Neural progenitor cell (in vitro differentiated cells): ENCODE measurements at regions not wholly inside any gene's neighbourhood (a gene's known extent, or its start where the extent isn't known, plus 50 kb on each side); places are given as distances from the start of the nearest gene placed in this dataset.

ENCODE experiments used
- DNase-seq: peaks from one replicate; pipeline ENCODE4 v3.0.0-alpha.2; 2016; ENCODE audit warnings: low spot score
- H2AFZ ChIP-seq: fragments of 200-600 bp; sonication (generic); replicated peaks from 2 replicates; pipeline ENCODE4 v1.6.1; 2016; ENCODE audit warnings: antibody characterized with exemption
- H3F3A ChIP-seq: fragments of 200-600 bp; sonication (generic); 2 replicates; pipeline ENCODE4 v1.6.1; 2016; ENCODE audit warnings: antibody characterized with exemption, low read depth
- H3K27ac ChIP-seq: fragments of 200-600 bp; sonication (generic); 2 replicates; pipeline ENCODE4 v1.5.1; 2016; ENCODE audit warnings: mild to moderate bottlenecking
- H3K27me3 ChIP-seq: fragments of 200-600 bp; sonication (generic); 2 replicates; pipeline ENCODE4 v1.6.1; 2016; ENCODE audit warnings: mild to moderate bottlenecking, moderate library complexity
- H3K36me3 ChIP-seq: fragments of 200-600 bp; sonication (generic); 2 replicates; pipeline ENCODE4 v1.5.1; 2016
- H3K4me1 ChIP-seq: fragments of 200-600 bp; sonication (generic); 2 replicates; pipeline ENCODE4 v1.6.1; 2016; ENCODE audit warnings: mixed run types
- H3K4me2 ChIP-seq: fragments of 200-600 bp; sonication (generic); 2 replicates; pipeline ENCODE4 v1.6.1; 2016
- H3K4me3 ChIP-seq: fragments of 200-600 bp; sonication (generic); 2 replicates; pipeline ENCODE4 v1.5.1; 2016
- H3K79me2 ChIP-seq: fragments of 200-600 bp; sonication (generic); 2 replicates; pipeline ENCODE4 v1.6.1; 2016; ENCODE audit warnings: low read depth
- H3K9ac ChIP-seq: fragments of 200-600 bp; sonication (generic); 2 replicates; pipeline ENCODE4 v1.6.1; 2016
- H3K9me3 ChIP-seq: fragments of 200-600 bp; sonication (generic); 2 replicates; pipeline ENCODE4 v1.5.1; 2016; ENCODE audit warnings: low read depth
- H4K20me1 ChIP-seq: fragments of 200-600 bp; sonication (generic); 2 replicates; pipeline ENCODE4 v1.6.1; 2016; ENCODE audit warnings: low read depth
- H3K27ac Mint-ChIP-seq: 3 replicates; pipeline ENCODE4 v1.8.0; 2021; ENCODE audit warnings: mixed read lengths
- H3K27me3 Mint-ChIP-seq: 2 replicates; pipeline ENCODE4 v1.8.0; 2022; ENCODE audit warnings: low read depth, mild to moderate bottlenecking, inconsistent platforms, moderate library complexity, mixed read lengths; ENCODE audit not compliant: insufficient read depth
- H3K36me3 Mint-ChIP-seq: 3 replicates; pipeline ENCODE4 v1.8.0; 2021; ENCODE audit warnings: mixed read lengths
- H3K4me1 Mint-ChIP-seq: 3 replicates; pipeline ENCODE4 v1.8.0; 2021; ENCODE audit warnings: mixed read lengths
- H3K4me3 Mint-ChIP-seq: 3 replicates; pipeline ENCODE4 v1.8.0; 2021; ENCODE audit warnings: mild to moderate bottlenecking, moderate library complexity, mixed read lengths
- H3K9me3 Mint-ChIP-seq: 3 replicates; pipeline ENCODE4 v1.8.0; 2020; ENCODE audit warnings: mixed read lengths
- CTCF ChIP-seq: fragments of 200-600 bp; sonication (generic); IDR thresholded peaks from 2 replicates; pipeline ENCODE4 v1.5.1; 2017; ENCODE audit warnings: antibody characterized with exemption, mild to moderate bottlenecking
- EZH2 ChIP-seq: fragments of 200-600 bp; sonication (generic); IDR thresholded peaks from 2 replicates; pipeline ENCODE4 v1.6.1; 2017; ENCODE audit warnings: antibody characterized with exemption, mild to moderate bottlenecking, moderate library complexity
- EZH2phosphoT487 ChIP-seq: fragments of 200-600 bp; sonication (generic); IDR thresholded peaks from 2 replicates; pipeline ENCODE4 v1.6.1; 2017; ENCODE audit warnings: antibody characterized with exemption

DNA sequence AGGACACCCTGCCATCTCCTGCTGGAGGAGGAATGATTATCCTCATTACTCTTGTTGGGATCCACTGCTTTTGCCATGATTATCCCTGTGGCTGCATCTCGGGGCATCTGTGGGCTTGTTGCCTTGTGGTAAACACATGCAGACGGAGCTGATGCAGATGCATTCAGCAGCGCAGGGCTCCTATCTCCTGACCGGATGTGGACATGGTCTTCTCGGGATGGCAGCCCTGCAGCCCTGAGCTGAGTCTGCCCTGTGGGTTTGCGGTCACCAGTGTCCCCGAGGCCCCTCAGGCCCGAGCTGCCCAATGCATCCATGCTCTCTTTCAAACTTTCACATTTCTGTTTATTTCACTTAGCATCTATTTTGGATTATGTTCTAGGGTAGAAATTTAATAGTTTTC lies 250.4 kb upstream of the IRX1 start:
- H3K36me3 ChIP-seq = no peaks in the 10 kb centered on the region
- H3K4me1 Mint-ChIP-seq = peaks cover 6% of the 10 kb centered on the region
- H3K27me3 ChIP-seq = no peaks in the 10 kb centered on the region
- no peaks in the 10 kb centered on the region for H3K9me3 ChIP-seq
- H3K36me3 Mint-ChIP-seq = no peaks in the 10 kb centered on the region
- TF ChIP-seq CTCF = no peak
- no peak for TF ChIP-seq EZH2phosphoT487
- TF ChIP-seq EZH2 = no peak
- no peak overlapping the region for H3K4me3 Mint-ChIP-seq
- H3K4me1 ChIP-seq = no peaks in the 10 kb centered on the region
- no peak for DNase-seq
- H3K79me2 ChIP-seq = no peaks in the 10 kb centered on the region
- no peak overlapping the region for H3K9ac ChIP-seq
- no peaks in the 10 kb centered on the region for H3F3A ChIP-seq
- peaks cover 17% of the 10 kb centered on the region for H3K27me3 Mint-ChIP-seq
- H2AFZ ChIP-seq = no peak overlapping the region
- no peaks in the 10 kb centered on the region for H4K20me1 ChIP-seq
- H3K27ac Mint-ChIP-seq = no peak overlapping the region
- no peak overlapping the region for H3K4me2 ChIP-seq
- no peaks in the 10 kb centered on the region for H3K9me3 Mint-ChIP-seq
- no peak overlapping the region for H3K4me3 ChIP-seq
- no peak overlapping the region for H3K27ac ChIP-seq

- Mint-ChIP-seq H3K4me3 (no peak overlapping the region), H3K4me1 (peaks cover 6% of the 10 kb centered on the region), H3K36me3 (no peaks in the 10 kb centered on the region), H3K27ac (no peak overlapping the region), H3K27me3 (peaks cover 12% of the 10 kb centered on the region), H3K9me3 (no peaks in the 10 kb centered on the region)
- Histone ChIP-seq H3K9me3 (no peaks in the 10 kb centered on the region), H3K4me3 (no peak overlapping the region), H3K36me3 (no peaks in the 10 kb centered on the region), H2AFZ (no peak overlapping the region), H3K27me3 (no peaks in the 10 kb centered on the region), H3K4me2 (no peak overlapping the region), H4K20me1 (no peaks in the 10 kb centered on the region), H3K4me1 (no peaks in the 10 kb centered on the region), H3K27ac (no peak overlapping the region), H3K79me2 (no peaks in the 10 kb centered on the region), H3K9ac (no peak overlapping the region), H3F3A (no peaks in the 10 kb centered on the region)
- DNase-seq = no peak
- TF ChIP-seq CTCF (no peak), EZH2phosphoT487 (no peak), EZH2 (no peak)
Measured at GRCh38 chr5:3344671-3345070, 251.0 kb upstream of the IRX1 start.

- Histone ChIP-seq H3K9ac (no peak overlapping the region), H3K4me1 (no peaks in the 10 kb centered on the region), H3K36me3 (no peaks in the 10 kb centered on the region), H3K9me3 (no peaks in the 10 kb centered on the region), H2AFZ (no peak overlapping the region), H3F3A (no peaks in the 10 kb centered on the region), H4K20me1 (no peaks in the 10 kb centered on the region), H3K4me2 (no peak overlapping the region), H3K27me3 (no peaks in the 10 kb centered on the region), H3K27ac (no peak overlapping the region), H3K79me2 (no peaks in the 10 kb centered on the region), H3K4me3 (no peak overlapping the region)
- Mint-ChIP-seq H3K27me3 (peaks cover 9% of the 10 kb centered on the region), H3K27ac (no peak overlapping the region), H3K4me1 (peaks cover 6% of the 10 kb centered on the region), H3K4me3 (no peak overlapping the region), H3K9me3 (no peaks in the 10 kb centered on the region), H3K36me3 (no peaks in the 10 kb centered on the region)
- DNase-seq = no peak
- no peak for TF ChIP-seq CTCF
- TF ChIP-seq EZH2phosphoT487 = no peak
- no peak for TF ChIP-seq EZH2
Measured at GRCh38 chr5:3343911-3344310, 251.7 kb upstream of the IRX1 start.

- H3K9ac ChIP-seq = no peak overlapping the region
- no peaks in the 10 kb centered on the region for H3K36me3 ChIP-seq
- H3K27ac Mint-ChIP-seq = no peak overlapping the region
- H3K27me3 ChIP-seq = no peaks in the 10 kb centered on the region
- no peaks in the 10 kb centered on the region for H3F3A ChIP-seq
- H3K4me2 ChIP-seq = no peak overlapping the region
- no peak overlapping the region for H3K4me3 ChIP-seq
- H4K20me1 ChIP-seq = no peaks in the 10 kb centered on the region
- no peaks in the 10 kb centered on the region for H3K9me3 ChIP-seq
- H3K79me2 ChIP-seq = no peaks in the 10 kb centered on the region
- DNase-seq = no peak
- H3K27me3 Mint-ChIP-seq = peaks cover 8% of the 10 kb centered on the region
- H3K36me3 Mint-ChIP-seq = no peaks in the 10 kb centered on the region
- no peak overlapping the region for H2AFZ ChIP-seq
- H3K4me1 ChIP-seq = no peaks in the 10 kb centered on the region
- TF ChIP-seq CTCF (no peak), EZH2 (no peak), EZH2phosphoT487 (no peak)
- H3K4me3 Mint-ChIP-seq = no peak overlapping the region
- peaks cover 2% of the 10 kb centered on the region for H3K4me1 Mint-ChIP-seq
- H3K27ac ChIP-seq = no peak overlapping the region
- peaks cover 2% of the 10 kb centered on the region for H3K9me3 Mint-ChIP-seq
Measured at GRCh38 chr5:3343211-3343610, 252.4 kb upstream of the IRX1 start.
